LNCAP (cell line): ENCODE measurements at regions not wholly inside any gene's neighbourhood (a gene's known extent, or its start where the extent isn't known, plus 50 kb on each side); places are given as distances from the start of the nearest gene placed in this dataset.

Experiments used
- CTCF ChIP-seq: fragments of 450-650 bp; IDR thresholded peaks from 2 replicates; pipeline ENCODE4 v1.5.1; 2017; ENCODE audit warnings: mild to moderate bottlenecking

GRCh38 chr2:156818221-156818620 is 382.0 kb downstream of the GPD2 start:
- no peak for TF ChIP-seq CTCF

GRCh38 chr2:156818944-156819343 is 382.8 kb downstream of the GPD2 start:
- TF ChIP-seq CTCF: no peak

- TF ChIP-seq CTCF: no peak
These were observed 390.3 kb downstream of the GPD2 start for GRCh38 chr2:156826341-156826933.

GRCh38 chr2:156834431-156834830 is 398.3 kb downstream of the GPD2 start:
- TF ChIP-seq CTCF: no peak

GRCh38 chr2:156837635-156838370 is 401.6 kb downstream of the GPD2 start:
- no peak for TF ChIP-seq CTCF

GRCh38 chr2:156841321-156841720 is 405.1 kb downstream of the GPD2 start:
- no peak for TF ChIP-seq CTCF

- TF ChIP-seq CTCF: no peak
These were observed 409.8 kb downstream of the GPD2 start for GRCh38 chr2:156845806-156846558.
